ENCODE measurements at regions not wholly inside any gene's neighbourhood (a gene's known extent, or its start where the extent isn't known, plus 50 kb on each side); places are given as distances from the start of the nearest gene placed in this dataset.

GRCh38 chr4:83191026-83191425, 76.5 kb upstream of the PLAC8 start:
- Histone ChIP-seq H3K36me3 (ENCODE audit: insufficient read depth, low read length) (no peaks in the 10 kb centered on the region), H3K4me3 (ENCODE audit: low read length, poor library complexity, severe bottlenecking) (no peak overlapping the region), H3K9ac (ENCODE audit: low read depth, low read length, poor library complexity, severe bottlenecking) (no peak overlapping the region), H3K9me3 (ENCODE audit: insufficient read depth, low read depth, low read length) (no peaks in the 10 kb centered on the region), H3K79me2 (ENCODE audit: insufficient read depth, low read length) (no peaks in the 10 kb centered on the region), H4K20me1 (ENCODE audit: insufficient read depth, low read length, poor library complexity, severe bottlenecking) (no peaks in the 10 kb centered on the region), H3K4me1 (ENCODE audit: insufficient read depth, low read length, poor library complexity, severe bottlenecking) (no peaks in the 10 kb centered on the region), H2AFZ (ENCODE audit: low read length) (no peak overlapping the region), H3K9me2 (replicated peaks; ENCODE audit: low read depth, low read length) (no peaks in the 10 kb centered on the region), H3K27me3 (ENCODE audit: insufficient read depth, low read length, poor library complexity, severe bottlenecking) (no peaks in the 10 kb centered on the region), H3F3A (ENCODE audit: low read depth) (no peaks in the 10 kb centered on the region), H3K4me2 (ENCODE audit: low read depth, low read length, poor library complexity, severe bottlenecking) (no peak overlapping the region)
- TF ChIP-seq CTCF (conservative IDR thresholded peaks at IDR 0.05; ENCODE audit: low read length), result no peak
- TF ChIP-seq EZH2phosphoT487 (IDR thresholded peaks at IDR 0.05; ENCODE audit: borderline replicate concordance), result no peak

GRCh38 chr4:83189631-83190136, 75.2 kb upstream of the PLAC8 start:
- Histone ChIP-seq H3K4me2 (ENCODE audit: low read depth, low read length, poor library complexity, severe bottlenecking) (no peak overlapping the region), H4K20me1 (ENCODE audit: insufficient read depth, low read length, poor library complexity, severe bottlenecking) (no peaks in the 10 kb centered on the region), H3K4me3 (ENCODE audit: low read length, poor library complexity, severe bottlenecking) (no peak overlapping the region), H3K79me2 (ENCODE audit: insufficient read depth, low read length) (no peaks in the 10 kb centered on the region), H3K27me3 (ENCODE audit: insufficient read depth, low read length, poor library complexity, severe bottlenecking) (no peaks in the 10 kb centered on the region), H3K9me2 (replicated peaks; ENCODE audit: low read depth, low read length) (no peaks in the 10 kb centered on the region), H2AFZ (ENCODE audit: low read length) (no peak overlapping the region), H3K9ac (ENCODE audit: low read depth, low read length, poor library complexity, severe bottlenecking) (no peak overlapping the region), H3K4me1 (ENCODE audit: insufficient read depth, low read length, poor library complexity, severe bottlenecking) (no peaks in the 10 kb centered on the region), H3F3A (ENCODE audit: low read depth) (no peaks in the 10 kb centered on the region), H3K36me3 (ENCODE audit: insufficient read depth, low read length) (no peaks in the 10 kb centered on the region), H3K9me3 (ENCODE audit: insufficient read depth, low read depth, low read length) (no peaks in the 10 kb centered on the region)
- TF ChIP-seq CTCF (conservative IDR thresholded peaks at IDR 0.05; ENCODE audit: low read length), result no peak
- no peak for TF ChIP-seq EZH2phosphoT487 (IDR thresholded peaks at IDR 0.05; ENCODE audit: borderline replicate concordance)

GRCh38 chr4:83180431-83180968, 66.0 kb upstream of the PLAC8 start:
- Histone ChIP-seq H3K4me2 (ENCODE audit: low read depth, low read length, poor library complexity, severe bottlenecking) (no peak overlapping the region), H3K4me1 (ENCODE audit: insufficient read depth, low read length, poor library complexity, severe bottlenecking) (no peaks in the 10 kb centered on the region), H3K9me2 (replicated peaks; ENCODE audit: low read depth, low read length) (no peaks in the 10 kb centered on the region), H4K20me1 (ENCODE audit: insufficient read depth, low read length, poor library complexity, severe bottlenecking) (no peaks in the 10 kb centered on the region), H3K79me2 (ENCODE audit: insufficient read depth, low read length) (no peaks in the 10 kb centered on the region), H3K27me3 (ENCODE audit: insufficient read depth, low read length, poor library complexity, severe bottlenecking) (no peaks in the 10 kb centered on the region), H3K36me3 (ENCODE audit: insufficient read depth, low read length) (no peaks in the 10 kb centered on the region), H3K9ac (ENCODE audit: low read depth, low read length, poor library complexity, severe bottlenecking) (no peak overlapping the region), H3K4me3 (ENCODE audit: low read length, poor library complexity, severe bottlenecking) (no peak overlapping the region), H2AFZ (ENCODE audit: low read length) (no peak overlapping the region), H3K9me3 (ENCODE audit: insufficient read depth, low read depth, low read length) (no peaks in the 10 kb centered on the region), H3F3A (ENCODE audit: low read depth) (no peaks in the 10 kb centered on the region)
- TF ChIP-seq EZH2phosphoT487 (IDR thresholded peaks at IDR 0.05; ENCODE audit: borderline replicate concordance), result no peak
- TF ChIP-seq CTCF (conservative IDR thresholded peaks at IDR 0.05; ENCODE audit: low read length), result no peak

Measured in Loucy (cell line).